Fibroblast of the conjunctiva (primary cell): ENCODE measurements at regions not wholly inside any gene's neighbourhood (a gene's known extent, or its start where the extent isn't known, plus 50 kb on each side); places are given as distances from the start of the nearest gene placed in this dataset.
"Not testable (repeated sequence)": the region's sequence is repeated elsewhere in the genome, so short reads cannot be mapped to it uniquely, and the experiment has no call there.

Source experiments
- DNase-seq: peaks from one replicate; pipeline ENCODE4 v3.0.0-alpha.2; 2010; ENCODE audit warnings: low read depth

- DNase-seq = no peak
Measured at GRCh38 chr2:77838441-77838840, 316.3 kb upstream of the LRRTM4 start.

GRCh38 chr2:77839102-77839501, 316.9 kb upstream of the LRRTM4 start:
- DNase-seq = no peak

- DNase-seq = no peak
Measured at GRCh38 chr2:77862120-77862519, 339.9 kb upstream of the LRRTM4 start.

GRCh38 chr2:77864426-77864825, 342.2 kb upstream of the LRRTM4 start:
- no peak for DNase-seq

GRCh38 chr2:77866661-77867060, 344.5 kb upstream of the LRRTM4 start:
- no peak for DNase-seq

- no peak for DNase-seq
Measured at GRCh38 chr2:77867146-77867545, 345.0 kb upstream of the LRRTM4 start.

- DNase-seq = no peak
Measured at GRCh38 chr2:77873506-77873905, 351.3 kb upstream of the LRRTM4 start.

GRCh38 chr2:77900211-77900610, 378.0 kb upstream of the LRRTM4 start:
- not testable (repeated sequence) for DNase-seq

- no peak for DNase-seq
Measured at GRCh38 chr2:77910136-77910535, 388.0 kb upstream of the LRRTM4 start.

GRCh38 chr2:77920838-77921366, 398.7 kb upstream of the LRRTM4 start:
- DNase-seq = no peak

- no peak for DNase-seq
Measured at GRCh38 chr2:77922567-77922966, 400.4 kb upstream of the LRRTM4 start.

- no peak for DNase-seq
Measured at GRCh38 chr2:77937366-77937765, 415.2 kb upstream of the LRRTM4 start.

GRCh38 chr2:77938462-77938861, 416.3 kb upstream of the LRRTM4 start:
- no peak for DNase-seq

GRCh38 chr2:77939370-77939769, 417.2 kb upstream of the LRRTM4 start:
- no peak for DNase-seq

GRCh38 chr2:77939801-77940200, 417.6 kb upstream of the LRRTM4 start:
- DNase-seq = no peak

GRCh38 chr2:77954931-77955330, 432.8 kb upstream of the LRRTM4 start:
- DNase-seq = no peak

GRCh38 chr2:77962943-77963342, 440.8 kb upstream of the LRRTM4 start:
- DNase-seq = no peak

GRCh38 chr2:77977471-77978063, 455.4 kb upstream of the LRRTM4 start:
- DNase-seq = no peak

GRCh38 chr2:77995161-77995560, 473.0 kb upstream of the LRRTM4 start:
- no peak for DNase-seq

- DNase-seq = no peak
Measured at GRCh38 chr2:77999376-77999775, 477.2 kb upstream of the LRRTM4 start.

GRCh38 chr2:78009289-78009688, 487.1 kb upstream of the LRRTM4 start:
- no peak for DNase-seq

GRCh38 chr2:78011251-78011650, 489.1 kb upstream of the LRRTM4 start:
- no peak for DNase-seq

GRCh38 chr2:78020491-78020890, 498.3 kb upstream of the LRRTM4 start:
- no peak for DNase-seq

GRCh38 chr2:78023356-78023755, 501.2 kb upstream of the LRRTM4 start:
- DNase-seq = no peak
